Kidney (tissue), 13 donors: ENCODE measurements at regions not wholly inside any gene's neighbourhood (a gene's known extent, or its start where the extent isn't known, plus 50 kb on each side); places are given as distances from the start of the nearest gene placed in this dataset.

ENCODE experiments used
- DNase-seq, 5 donors: peaks; one replicate each; pipeline ENCODE4 v3.0.0-alpha.2; 2013 to 2020
- FAIRE-seq: peaks from 2 replicates; lab custom pipeline; 2012; peaks lifted over from hg19 to GRCh38; lab: Jason Lieb, UNC
- H3K27ac ChIP-seq, 2 donors: one replicate each; pipeline ENCODE4 v1.7.0; 2013; ENCODE audit warnings: low read depth in 2 of 2, low read length in 2 of 2, inconsistent platforms in 1 of 2
- H3K27me3 ChIP-seq: one replicate; pipeline ENCODE4 v1.7.1; 2013; ENCODE audit warnings: low read length, inconsistent platforms; ENCODE audit not compliant: control insufficient read depth, insufficient read depth
- H3K36me3 ChIP-seq, 3 donors: one replicate each; pipeline versions ENCODE4 v1.7.0 to v1.7.1; 2013; ENCODE audit warnings: low read length in 3 of 3, control low read depth in 1 of 3, inconsistent platforms in 1 of 3; ENCODE audit not compliant: insufficient read depth in 3 of 3, control insufficient read depth in 2 of 3
- H3K4me1 ChIP-seq, 3 donors: one replicate each; pipeline versions ENCODE4 v1.7.0 to v1.7.1; 2013; ENCODE audit warnings: low read length in 3 of 3, inconsistent platforms in 1 of 3, low read depth in 1 of 3; ENCODE audit not compliant: control insufficient read depth in 2 of 3, insufficient read depth in 2 of 3
- H3K4me3 ChIP-seq, 3 donors: one replicate each; pipeline versions ENCODE4 v1.7.0 to v1.8.1; 2013; ENCODE audit warnings: low read length in 3 of 3, control low read depth in 1 of 3, inconsistent platforms in 1 of 3
- H3K9ac ChIP-seq, 3 donors: one replicate each; pipeline versions ENCODE4 v1.7.0 to v1.7.1; 2013; ENCODE audit warnings: low read length in 3 of 3, control low read depth in 1 of 3, inconsistent platforms in 1 of 3
- H3K9me3 ChIP-seq, 3 donors: one replicate each; pipeline versions ENCODE4 v1.7.0 to v1.7.1; 2013; ENCODE audit warnings: low read length in 3 of 3, control low read depth in 1 of 3, inconsistent platforms in 1 of 3; ENCODE audit not compliant: control insufficient read depth in 2 of 3, insufficient read depth in 1 of 3
- intact Hi-C: fragments of 100-400 bp; cut with DNase I; formaldehyde crosslinking; loops from one replicate; pipeline ENCODE4 v1.11.1; 2022
- TF ChIP-seq, protein P1 (sequence below): IDR thresholded peaks from 3 replicates; pipeline ENCODE4 v1.5.1; 2012; ENCODE audit warnings: mild to moderate bottlenecking, moderate library complexity, borderline replicate concordance; ENCODE audit not compliant: insufficient read depth; ENCODE audit errors: extremely low read depth
- donor health status: control.
- donor health status: control.
- donor health status: control.
- donor health status: control.
- donor health status: control.
- donor health status: DM: yes; HTN: yes; CAD: no.
- donor health status: Normal renal cell carcinoma (clear cell type).

DNA sequence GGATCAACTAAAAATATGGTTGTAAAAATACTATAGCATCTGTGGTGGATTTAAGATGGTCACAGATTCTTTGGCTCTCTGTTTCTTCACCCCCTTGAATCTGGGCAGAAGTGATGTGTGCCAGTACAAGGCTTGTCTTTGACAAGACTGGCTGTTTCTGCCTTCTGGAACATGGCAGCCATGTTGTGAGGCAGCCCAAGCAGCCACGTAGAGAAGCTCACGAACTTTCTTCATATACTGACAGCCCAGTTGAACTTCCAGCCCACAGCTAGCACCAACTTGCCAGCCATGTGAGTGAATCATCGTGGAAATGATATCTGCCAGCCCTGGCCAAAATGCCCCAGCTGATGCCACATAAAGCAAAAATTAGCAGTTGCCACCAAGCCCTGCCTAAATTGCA lies 110.8 kb downstream of the BOD1 start:
- H3K4me3 ChIP-seq: no peak overlapping the region
- H3K27ac ChIP-seq: no peak overlapping the region
- no peaks in the 10 kb centered on the region for H3K9me3 ChIP-seq
- TF ChIP-seq, protein P1, sequence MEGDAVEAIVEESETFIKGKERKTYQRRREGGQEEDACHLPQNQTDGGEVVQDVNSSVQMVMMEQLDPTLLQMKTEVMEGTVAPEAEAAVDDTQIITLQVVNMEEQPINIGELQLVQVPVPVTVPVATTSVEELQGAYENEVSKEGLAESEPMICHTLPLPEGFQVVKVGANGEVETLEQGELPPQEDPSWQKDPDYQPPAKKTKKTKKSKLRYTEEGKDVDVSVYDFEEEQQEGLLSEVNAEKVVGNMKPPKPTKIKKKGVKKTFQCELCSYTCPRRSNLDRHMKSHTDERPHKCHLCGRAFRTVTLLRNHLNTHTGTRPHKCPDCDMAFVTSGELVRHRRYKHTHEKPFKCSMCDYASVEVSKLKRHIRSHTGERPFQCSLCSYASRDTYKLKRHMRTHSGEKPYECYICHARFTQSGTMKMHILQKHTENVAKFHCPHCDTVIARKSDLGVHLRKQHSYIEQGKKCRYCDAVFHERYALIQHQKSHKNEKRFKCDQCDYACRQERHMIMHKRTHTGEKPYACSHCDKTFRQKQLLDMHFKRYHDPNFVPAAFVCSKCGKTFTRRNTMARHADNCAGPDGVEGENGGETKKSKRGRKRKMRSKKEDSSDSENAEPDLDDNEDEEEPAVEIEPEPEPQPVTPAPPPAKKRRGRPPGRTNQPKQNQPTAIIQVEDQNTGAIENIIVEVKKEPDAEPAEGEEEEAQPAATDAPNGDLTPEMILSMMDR: no peak
- no peaks in the 10 kb centered on the region for H3K27me3 ChIP-seq
- intact Hi-C loops: no loop called here
- no peak for FAIRE-seq
- DNase-seq: no peak
- H3K9ac ChIP-seq: no peak overlapping the region
- H3K4me1 ChIP-seq: no peaks in the 10 kb centered on the region
- H3K36me3 ChIP-seq: no peaks in the 10 kb centered on the region

DNA sequence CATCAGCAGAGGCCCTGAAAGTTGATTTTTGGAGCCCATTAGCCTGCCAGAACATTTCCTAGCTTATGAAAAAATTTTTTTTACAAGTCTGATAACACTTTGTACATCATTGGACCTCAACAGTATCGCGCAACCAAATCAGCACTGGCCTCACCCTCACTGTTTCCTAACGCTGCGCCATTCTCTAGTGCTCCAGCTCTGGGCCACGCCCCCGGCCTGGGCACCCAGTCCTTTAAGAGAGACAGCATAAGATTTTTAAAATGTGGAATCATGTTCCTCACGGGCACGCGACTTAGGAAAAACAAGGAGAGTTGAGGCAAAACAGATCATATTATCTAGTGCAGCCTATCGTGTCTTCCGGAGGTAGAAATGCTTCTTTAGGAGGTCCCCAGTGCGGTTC lies 114.5 kb downstream of the BOD1 start:
- Histone ChIP-seq H3K4me3 (no peak overlapping the region), H3K27me3 (no peaks in the 10 kb centered on the region), H3K4me1 (no peaks in the 10 kb centered on the region), H3K9ac (no peak overlapping the region), H3K36me3 (no peaks in the 10 kb centered on the region), H3K27ac (no peak overlapping the region), H3K9me3 (no peaks in the 10 kb centered on the region)
- FAIRE-seq (no peak), DNase-seq (no peak)
- intact Hi-C loops: no loop called here
- TF ChIP-seq, protein P1: no peak

GRCh38 chr5:173501271-173501670 lies 115.2 kb downstream of the BOD1 start:
- H3K36me3 ChIP-seq: no peaks in the 10 kb centered on the region
- no peaks in the 10 kb centered on the region for H3K4me1 ChIP-seq
- FAIRE-seq (no peak), DNase-seq (no peak)
- no peak overlapping the region for H3K27ac ChIP-seq
- H3K9ac ChIP-seq: no peak overlapping the region
- no peak overlapping the region for H3K4me3 ChIP-seq
- TF ChIP-seq, protein P1: no peak
- no peaks in the 10 kb centered on the region for H3K9me3 ChIP-seq
- H3K27me3 ChIP-seq: no peaks in the 10 kb centered on the region
- intact Hi-C loops: no loop called here

GRCh38 chr5:173500213-173500560 lies 116.3 kb downstream of the BOD1 start:
- no peak overlapping the region for H3K9ac ChIP-seq
- no peaks in the 10 kb centered on the region for H3K9me3 ChIP-seq
- no peaks in the 10 kb centered on the region for H3K27me3 ChIP-seq
- H3K27ac ChIP-seq: no peak overlapping the region
- TF ChIP-seq, protein P1: no peak
- DNase-seq: no peak
- intact Hi-C loops: no loop called here
- no peak overlapping the region for H3K4me3 ChIP-seq
- no peak for FAIRE-seq
- no peaks in the 10 kb centered on the region for H3K4me1 ChIP-seq
- no peaks in the 10 kb centered on the region for H3K36me3 ChIP-seq
